Astrocyte (in vitro differentiated cells and primary cell): ENCODE measurements at regions not wholly inside any gene's neighbourhood (a gene's known extent, or its start where the extent isn't known, plus 50 kb on each side); places are given as distances from the start of the nearest gene placed in this dataset.

ENCODE experiments used
- DNase-seq: peaks from one replicate; pipeline ENCODE4 v3.0.0-alpha.2; 2010; ENCODE audit warnings: low read depth
- FAIRE-seq: peaks from 2 replicates; lab custom pipeline; 2011; peaks lifted over from hg19 to GRCh38; lab: Jason Lieb, UNC
- H2AFZ ChIP-seq: 2 replicates; pipeline ENCODE4 v1.6.0; 2012; ENCODE audit warnings: low read depth, low read length, inconsistent platforms
- H3K27ac ChIP-seq: 2 replicates; pipeline ENCODE4 v1.5.1; 2011; ENCODE audit warnings: low read depth, low read length, inconsistent platforms
- H3K27me3 ChIP-seq: 2 replicates; pipeline ENCODE4 v1.6.0; 2011; ENCODE audit warnings: low read length, inconsistent platforms; ENCODE audit not compliant: insufficient read depth
- H3K36me3 ChIP-seq: 2 replicates; pipeline ENCODE4 v1.5.1; 2011; ENCODE audit warnings: low read length, inconsistent platforms; ENCODE audit not compliant: insufficient read depth
- H3K4me1 ChIP-seq: 2 replicates; pipeline ENCODE4 v1.5.1; 2011; ENCODE audit warnings: low read length, inconsistent platforms; ENCODE audit not compliant: insufficient read depth
- H3K4me2 ChIP-seq: 2 replicates; pipeline ENCODE4 v1.6.0; 2012; ENCODE audit warnings: low read length, inconsistent platforms
- H3K4me3 ChIP-seq: 2 replicates; pipeline ENCODE4 v1.5.1; 2011; ENCODE audit warnings: low read depth, mild to moderate bottlenecking, low read length, inconsistent platforms; ENCODE audit not compliant: insufficient read depth
- H3K79me2 ChIP-seq: 2 replicates; pipeline ENCODE4 v1.6.0; 2012; ENCODE audit warnings: mild to moderate bottlenecking, low read length, inconsistent platforms; ENCODE audit not compliant: insufficient read depth
- H3K9ac ChIP-seq: 2 replicates; pipeline ENCODE4 v1.6.0; 2012; ENCODE audit warnings: mild to moderate bottlenecking, low read length, inconsistent platforms
- H3K9me3 ChIP-seq: 2 replicates; pipeline ENCODE4 v1.5.1; 2012; ENCODE audit warnings: low read depth, mild to moderate bottlenecking, low read length, inconsistent platforms; ENCODE audit not compliant: insufficient read depth
- H4K20me1 ChIP-seq: 2 replicates; pipeline ENCODE4 v1.6.0; 2012; ENCODE audit warnings: low read length, inconsistent platforms; ENCODE audit not compliant: insufficient read depth
- H3K27ac Mint-ChIP-seq: one replicate; pipeline ENCODE4 v1.8.0; 2021; ENCODE audit warnings: mild to moderate bottlenecking, mixed read lengths; ENCODE audit not compliant: unreplicated experiment
- H3K27me3 Mint-ChIP-seq: one replicate; pipeline ENCODE4 v1.8.0; 2021; ENCODE audit warnings: low read depth, mixed read lengths; ENCODE audit not compliant: unreplicated experiment
- H3K36me3 Mint-ChIP-seq: one replicate; pipeline ENCODE4 v1.8.0; 2021; ENCODE audit warnings: low read depth, mixed read lengths; ENCODE audit not compliant: unreplicated experiment
- H3K4me1 Mint-ChIP-seq: one replicate; pipeline ENCODE4 v1.8.0; 2021; ENCODE audit warnings: low read depth, mixed read lengths; ENCODE audit not compliant: unreplicated experiment
- H3K4me3 Mint-ChIP-seq: one replicate; pipeline ENCODE4 v1.8.0; 2021; ENCODE audit warnings: mild to moderate bottlenecking, moderate library complexity, mixed read lengths; ENCODE audit not compliant: unreplicated experiment
- H3K9me3 Mint-ChIP-seq: one replicate; pipeline ENCODE4 v1.8.0; 2021; ENCODE audit warnings: mild to moderate bottlenecking, mixed read lengths; ENCODE audit not compliant: unreplicated experiment
- EZH2 ChIP-seq: IDR thresholded peaks from 2 replicates; pipeline ENCODE4 v1.6.1; 2012; ENCODE audit warnings: mild to moderate bottlenecking, low read length, inconsistent platforms; ENCODE audit not compliant: insufficient read depth
- TF ChIP-seq, protein P1 (sequence below): IDR thresholded peaks from 2 replicates; pipeline ENCODE4 v1.5.1; 2011; ENCODE audit warnings: low read depth, mild to moderate bottlenecking, inconsistent platforms, low read length, moderate library complexity; ENCODE audit not compliant: insufficient read depth

GRCh38 chr12:124445826-124446225 is 121.6 kb downstream of the NCOR2 start:
- Histone ChIP-seq H2AFZ (no peak overlapping the region), H3K36me3 (peaks cover 7% of the 10 kb centered on the region), H3K4me1 (peaks cover 28% of the 10 kb centered on the region), H3K27ac (no peak overlapping the region), H3K9ac (no peak overlapping the region), H4K20me1 (peaks cover 61% of the 10 kb centered on the region), H3K4me3 (no peak overlapping the region), H3K79me2 (peaks cover 39% of the 10 kb centered on the region), H3K9me3 (no peaks in the 10 kb centered on the region), H3K27me3 (no peaks in the 10 kb centered on the region), H3K4me2 (no peak overlapping the region)
- Mint-ChIP-seq H3K27ac (no peak overlapping the region), H3K4me1 (peaks cover 26% of the 10 kb centered on the region), H3K4me3 (no peak overlapping the region), H3K27me3 (no peaks in the 10 kb centered on the region), H3K9me3 (no peaks in the 10 kb centered on the region), H3K36me3 (peaks cover 36% of the 10 kb centered on the region)
- TF ChIP-seq, protein P1, sequence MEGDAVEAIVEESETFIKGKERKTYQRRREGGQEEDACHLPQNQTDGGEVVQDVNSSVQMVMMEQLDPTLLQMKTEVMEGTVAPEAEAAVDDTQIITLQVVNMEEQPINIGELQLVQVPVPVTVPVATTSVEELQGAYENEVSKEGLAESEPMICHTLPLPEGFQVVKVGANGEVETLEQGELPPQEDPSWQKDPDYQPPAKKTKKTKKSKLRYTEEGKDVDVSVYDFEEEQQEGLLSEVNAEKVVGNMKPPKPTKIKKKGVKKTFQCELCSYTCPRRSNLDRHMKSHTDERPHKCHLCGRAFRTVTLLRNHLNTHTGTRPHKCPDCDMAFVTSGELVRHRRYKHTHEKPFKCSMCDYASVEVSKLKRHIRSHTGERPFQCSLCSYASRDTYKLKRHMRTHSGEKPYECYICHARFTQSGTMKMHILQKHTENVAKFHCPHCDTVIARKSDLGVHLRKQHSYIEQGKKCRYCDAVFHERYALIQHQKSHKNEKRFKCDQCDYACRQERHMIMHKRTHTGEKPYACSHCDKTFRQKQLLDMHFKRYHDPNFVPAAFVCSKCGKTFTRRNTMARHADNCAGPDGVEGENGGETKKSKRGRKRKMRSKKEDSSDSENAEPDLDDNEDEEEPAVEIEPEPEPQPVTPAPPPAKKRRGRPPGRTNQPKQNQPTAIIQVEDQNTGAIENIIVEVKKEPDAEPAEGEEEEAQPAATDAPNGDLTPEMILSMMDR = no peak
- no peak for TF ChIP-seq EZH2
- no peak for FAIRE-seq
- DNase-seq = no peak

- Histone ChIP-seq H2AFZ (no peak overlapping the region), H3K36me3 (peaks cover 7% of the 10 kb centered on the region), H3K4me1 (peaks cover 34% of the 10 kb centered on the region), H3K9me3 (no peaks in the 10 kb centered on the region), H3K4me2 (no peak overlapping the region), H3K9ac (no peak overlapping the region), H3K27me3 (no peaks in the 10 kb centered on the region), H3K27ac (no peak overlapping the region), H3K4me3 (no peak overlapping the region), H4K20me1 (peaks cover 55% of the 10 kb centered on the region), H3K79me2 (peaks cover 36% of the 10 kb centered on the region)
- no peak for DNase-seq
- peaks cover 27% of the 10 kb centered on the region for H3K4me1 Mint-ChIP-seq
- peaks cover 33% of the 10 kb centered on the region for H3K36me3 Mint-ChIP-seq
- no peaks in the 10 kb centered on the region for H3K27me3 Mint-ChIP-seq
- H3K9me3 Mint-ChIP-seq = no peaks in the 10 kb centered on the region
- no peak for TF ChIP-seq EZH2
- TF ChIP-seq, protein P1 = no peak
- H3K4me3 Mint-ChIP-seq = no peak overlapping the region
- no peak overlapping the region for H3K27ac Mint-ChIP-seq
- FAIRE-seq = no peak
These were observed 122.2 kb downstream of the NCOR2 start for GRCh38 chr12:124445121-124445718.

DNA sequence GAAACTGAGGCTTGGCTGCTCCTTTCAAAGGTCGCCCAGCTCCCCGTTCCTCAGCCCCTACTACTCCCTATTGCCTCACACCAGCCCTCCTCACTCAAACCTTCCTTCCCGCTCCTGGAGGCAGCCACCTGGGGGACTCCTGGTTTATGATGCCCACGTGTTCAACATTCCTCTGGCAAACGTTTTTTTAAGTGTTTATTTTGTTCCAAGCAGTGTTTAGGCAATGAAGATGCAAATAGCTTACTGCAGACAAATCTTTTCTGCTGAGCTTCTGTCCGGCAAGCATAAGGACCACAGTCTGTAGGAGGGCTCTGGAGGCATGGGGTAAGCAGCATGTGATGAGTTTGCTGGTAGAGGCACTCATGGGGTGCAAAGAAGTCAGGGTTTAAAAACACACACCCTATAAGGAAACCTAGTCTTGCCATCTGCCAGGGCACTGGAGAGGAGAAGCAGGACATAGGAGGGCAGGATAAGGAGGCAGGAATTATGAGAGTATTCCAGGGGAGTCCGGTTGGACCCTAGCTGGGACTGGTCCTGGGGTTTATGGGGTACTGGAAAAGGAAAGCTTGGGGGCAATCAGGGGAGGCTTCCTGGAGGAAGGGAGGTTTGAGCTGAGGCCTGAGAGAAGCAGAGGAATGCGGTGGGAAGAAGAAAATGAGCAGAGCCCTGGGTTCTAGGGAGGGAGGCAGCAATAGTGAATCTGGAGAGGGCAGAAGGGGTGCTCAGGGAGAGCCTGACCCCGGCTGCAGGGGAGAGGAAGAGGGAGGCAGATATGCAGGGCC is 123.3 kb downstream of the NCOR2 start:
- Mint-ChIP-seq H3K9me3 (no peaks in the 10 kb centered on the region), H3K36me3 (peaks cover 33% of the 10 kb centered on the region), H3K4me3 (peak overlapping the region; percentile 27), H3K27me3 (no peaks in the 10 kb centered on the region), H3K27ac (peak overlapping the region; percentile 72), H3K4me1 (peaks cover 27% of the 10 kb centered on the region)
- peaks cover 7% of the 10 kb centered on the region for H3K36me3 ChIP-seq
- no peak for FAIRE-seq
- no peak overlapping the region for H2AFZ ChIP-seq
- H3K4me3 ChIP-seq = no peak overlapping the region
- H3K9ac ChIP-seq = peak overlapping the region; percentile 9
- H3K9me3 ChIP-seq = no peaks in the 10 kb centered on the region
- H3K4me2 ChIP-seq = no peak overlapping the region
- DNase-seq = no peak
- peak overlapping the region; percentile 2 for H3K27ac ChIP-seq
- H4K20me1 ChIP-seq = peaks cover 46% of the 10 kb centered on the region
- H3K4me1 ChIP-seq = peaks cover 39% of the 10 kb centered on the region
- no peak for TF ChIP-seq EZH2
- TF ChIP-seq, protein P1 = no peak
- peaks cover 35% of the 10 kb centered on the region for H3K79me2 ChIP-seq
- H3K27me3 ChIP-seq = no peaks in the 10 kb centered on the region
